ENCODE measurements at regions not wholly inside any gene's neighbourhood (a gene's known extent, or its start where the extent isn't known, plus 50 kb on each side); places are given as distances from the start of the nearest gene placed in this dataset.

GRCh38 chr10:100653238-100653956, 92.0 kb upstream of the PAX2 start:
- Histone ChIP-seq H3K27ac (no peak overlapping the region), H3K36me3 (no peaks in the 10 kb centered on the region), H3K9me3 (no peaks in the 10 kb centered on the region), H3K4me3 (no peak overlapping the region), H3K27me3 (peaks cover 14 to 47% of the 10 kb centered on the region in 2 donors), H3K4me1 (peaks cover 0 to 32% of the 10 kb centered on the region in 2 donors)
- no peak for TF ChIP-seq CTCF (IDR thresholded peaks at IDR 0.05)
- DNase-seq (ENCODE audit: low spot score) = no peak

GRCh38 chr10:100653957-100654781, 91.2 kb upstream of the PAX2 start:
- Histone ChIP-seq H3K36me3 (no peaks in the 10 kb centered on the region), H3K9me3 (no peaks in the 10 kb centered on the region), H3K4me1 (peaks cover 0 to 32% of the 10 kb centered on the region in 2 donors), H3K27me3 (peaks cover 19 to 53% of the 10 kb centered on the region in 2 donors), H3K4me3 (peak overlapping the region in 1 of 2 donors; percentile 37), H3K27ac (no peak overlapping the region)
- TF ChIP-seq CTCF (IDR thresholded peaks at IDR 0.05) = no peak
- no peak for DNase-seq (ENCODE audit: low spot score)

GRCh38 chr10:100654782-100655325, 90.5 kb upstream of the PAX2 start:
- H3K27me3 ChIP-seq = peaks cover 20 to 57% of the 10 kb centered on the region in 2 donors
- no peak for TF ChIP-seq CTCF (IDR thresholded peaks at IDR 0.05)
- no peak overlapping the region for H3K27ac ChIP-seq
- no peak for DNase-seq (ENCODE audit: low spot score)
- H3K4me1 ChIP-seq = peaks cover 0 to 32% of the 10 kb centered on the region in 2 donors
- H3K36me3 ChIP-seq = no peaks in the 10 kb centered on the region
- H3K9me3 ChIP-seq = no peaks in the 10 kb centered on the region
- peak overlapping the region in 1 of 2 donors; percentile 14 for H3K4me3 ChIP-seq

GRCh38 chr10:100655326-100655759, 90.0 kb upstream of the PAX2 start:
- peaks cover 24 to 60% of the 10 kb centered on the region in 2 donors for H3K27me3 ChIP-seq
- no peak for TF ChIP-seq CTCF (IDR thresholded peaks at IDR 0.05)
- DNase-seq (ENCODE audit: low spot score) = no peak
- peaks cover 0 to 32% of the 10 kb centered on the region in 2 donors for H3K4me1 ChIP-seq
- H3K36me3 ChIP-seq = no peaks in the 10 kb centered on the region
- H3K9me3 ChIP-seq = no peaks in the 10 kb centered on the region
- peak overlapping the region in 1 of 2 donors; percentile 14 for H3K4me3 ChIP-seq
- H3K27ac ChIP-seq = no peak overlapping the region

GRCh38 chr10:100655760-100656421, 89.5 kb upstream of the PAX2 start:
- peak overlapping the region in 1 of 2 donors; percentile 27 for H3K4me3 ChIP-seq
- H3K27me3 ChIP-seq = peaks cover 26 to 60% of the 10 kb centered on the region in 2 donors
- DNase-seq (ENCODE audit: low spot score) = no peak

More at GRCh38 chr10:100655760-100656421, 89.5 kb upstream of the PAX2 start:
- H3K9me3 ChIP-seq = no peaks in the 10 kb centered on the region
- H3K36me3 ChIP-seq = no peaks in the 10 kb centered on the region
- no peak for TF ChIP-seq CTCF (IDR thresholded peaks at IDR 0.05)
- no peak overlapping the region for H3K27ac ChIP-seq
- H3K4me1 ChIP-seq = peaks cover 0 to 32% of the 10 kb centered on the region in 2 donors
